Esophagus muscularis mucosa (tissue), 3 donors: ENCODE measurements at regions not wholly inside any gene's neighbourhood (a gene's known extent, or its start where the extent isn't known, plus 50 kb on each side); places are given as distances from the start of the nearest gene placed in this dataset.

Source experiments
- POLR2A ChIP-seq: fragments of 450-650 bp; IDR thresholded peaks from one replicate; pipeline ENCODE4 v1.6.1; 2017; ENCODE audit warnings: antibody characterized with exemption, moderate library complexity, mild to moderate bottlenecking, low read depth
- POLR2AphosphoS5 ChIP-seq, 2 donors: sonication (generic); formaldehyde crosslinking; IDR thresholded peaks; one replicate each; pipeline ENCODE4 v1.6.1; 2017; ENCODE audit warnings: antibody characterized with exemption in 2 of 2
- TF ChIP-seq, protein P1 (sequence below), 3 experiments: fragments of 200-600 bp in 2 of 3; fragments of 450-650 bp in 1 of 3; sonication (generic) in 2 of 3; IDR thresholded peaks; one replicate each; pipeline ENCODE4 v1.5.1; 2017 to 2019; ENCODE audit warnings: antibody characterized with exemption in 3 of 3, mild to moderate bottlenecking in 2 of 3, moderate library complexity in 1 of 3

DNA sequence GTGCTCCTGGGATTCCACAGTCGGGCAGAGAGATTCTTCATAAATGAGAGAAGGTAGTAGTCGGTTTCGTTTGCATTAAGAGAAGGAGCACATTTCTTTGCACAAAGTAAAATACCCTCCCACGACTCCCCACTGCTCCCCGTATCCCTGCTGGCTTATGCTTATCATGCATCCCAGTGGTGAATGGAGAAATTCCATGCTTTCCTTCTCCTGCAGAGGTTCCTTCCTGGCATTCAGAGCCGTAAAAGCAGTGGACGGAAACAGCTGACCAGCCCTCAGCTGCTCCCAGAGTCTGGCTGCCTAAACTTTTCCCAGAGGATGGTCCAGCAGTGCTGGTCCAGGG, 93.1 kb downstream of the C9orf152 start:
- TF ChIP-seq POLR2A (no peak), POLR2AphosphoS5 (IDR thresholded peaks at IDR 0.05) (no peak)
- TF ChIP-seq, protein P1, sequence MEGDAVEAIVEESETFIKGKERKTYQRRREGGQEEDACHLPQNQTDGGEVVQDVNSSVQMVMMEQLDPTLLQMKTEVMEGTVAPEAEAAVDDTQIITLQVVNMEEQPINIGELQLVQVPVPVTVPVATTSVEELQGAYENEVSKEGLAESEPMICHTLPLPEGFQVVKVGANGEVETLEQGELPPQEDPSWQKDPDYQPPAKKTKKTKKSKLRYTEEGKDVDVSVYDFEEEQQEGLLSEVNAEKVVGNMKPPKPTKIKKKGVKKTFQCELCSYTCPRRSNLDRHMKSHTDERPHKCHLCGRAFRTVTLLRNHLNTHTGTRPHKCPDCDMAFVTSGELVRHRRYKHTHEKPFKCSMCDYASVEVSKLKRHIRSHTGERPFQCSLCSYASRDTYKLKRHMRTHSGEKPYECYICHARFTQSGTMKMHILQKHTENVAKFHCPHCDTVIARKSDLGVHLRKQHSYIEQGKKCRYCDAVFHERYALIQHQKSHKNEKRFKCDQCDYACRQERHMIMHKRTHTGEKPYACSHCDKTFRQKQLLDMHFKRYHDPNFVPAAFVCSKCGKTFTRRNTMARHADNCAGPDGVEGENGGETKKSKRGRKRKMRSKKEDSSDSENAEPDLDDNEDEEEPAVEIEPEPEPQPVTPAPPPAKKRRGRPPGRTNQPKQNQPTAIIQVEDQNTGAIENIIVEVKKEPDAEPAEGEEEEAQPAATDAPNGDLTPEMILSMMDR (IDR thresholded peaks at IDR 0.05): no peak
